Kidney tubule cell (primary cell): ENCODE measurements at regions not wholly inside any gene's neighbourhood (a gene's known extent, or its start where the extent isn't known, plus 50 kb on each side); places are given as distances from the start of the nearest gene placed in this dataset.
A peak's percentile ranks its signal among the peaks of the same experiment; 100 is the strongest.
"Not testable (repeated sequence)": the region's sequence is repeated elsewhere in the genome, so short reads cannot be mapped to it uniquely, and the experiment has no call there.

Source experiments
- DNase-seq: peaks from one replicate; pipeline ENCODE4 v3.0.0-alpha.2; 2018; ENCODE audit warnings: low spot score

- DNase-seq: peak; percentile 56
Observed at GRCh38 chr12:46087916-46088439, 97.6 kb upstream of the SCAF11 start.

DNA sequence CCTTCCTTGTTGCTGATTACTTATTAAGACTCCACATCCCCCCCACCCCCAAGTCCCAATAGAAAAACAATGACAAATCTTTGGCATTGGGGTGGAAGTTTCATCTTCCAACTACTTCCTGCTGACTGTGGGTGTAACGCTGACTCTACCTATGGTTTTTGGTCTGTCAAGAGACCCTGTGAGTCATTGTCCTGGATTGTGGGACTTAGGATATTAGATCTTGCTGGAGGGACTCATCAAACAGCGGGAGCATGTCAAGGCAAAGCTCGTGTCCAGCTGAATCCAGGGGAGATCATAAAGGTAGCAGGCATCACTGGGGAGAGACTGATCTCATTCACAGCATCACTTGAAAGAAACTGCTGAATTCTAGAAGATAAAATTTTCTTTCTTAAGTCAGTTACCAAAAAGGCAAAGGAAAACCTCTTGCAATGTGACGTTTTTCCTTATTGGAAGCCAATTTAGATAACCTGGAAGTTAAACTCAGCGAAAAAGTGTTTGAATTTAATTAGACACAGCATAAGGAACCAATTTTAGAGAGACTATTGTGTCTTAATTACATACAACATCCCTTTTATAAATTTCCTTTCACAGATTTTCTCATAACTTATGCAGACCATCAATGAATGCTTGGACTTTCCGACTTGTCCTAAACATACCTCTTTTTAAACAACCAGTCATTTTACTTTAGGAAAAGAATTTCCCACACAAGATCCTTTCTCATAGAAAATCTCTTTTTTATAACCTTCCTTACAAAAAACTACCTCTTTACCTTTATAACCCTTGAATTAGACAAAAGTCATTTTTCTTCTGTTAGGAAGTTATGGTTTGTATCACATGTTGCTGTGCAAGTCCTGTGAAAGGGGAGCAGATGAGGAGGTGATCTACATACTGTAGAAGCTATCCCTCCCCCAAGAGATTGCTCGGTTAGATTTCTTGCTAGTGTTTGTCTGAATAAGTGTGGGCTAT is 94.6 kb upstream of the SCAF11 start:
- peak; percentile 47 for DNase-seq

- peak; percentile 24 for DNase-seq
Observed at GRCh38 chr12:46082490-46083200, 92.3 kb upstream of the SCAF11 start.

DNA sequence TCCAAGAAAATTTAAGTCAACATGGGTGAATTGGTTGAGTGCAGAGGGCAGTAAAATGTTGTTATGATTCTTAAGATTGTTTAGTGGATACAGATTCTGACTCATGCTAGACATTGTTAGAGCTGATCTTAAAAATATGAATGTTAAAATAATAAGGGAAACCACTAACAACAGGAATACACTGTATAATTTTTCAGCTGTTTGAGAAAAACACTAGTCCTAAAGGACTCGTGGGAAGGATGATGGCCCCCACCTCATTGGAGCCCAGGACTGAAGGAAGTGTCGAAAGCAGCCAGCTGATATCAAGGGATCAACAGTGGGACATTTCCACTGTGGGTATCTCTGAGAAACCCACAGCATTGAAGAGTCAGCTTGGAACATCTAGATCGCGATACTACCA is 82.9 kb upstream of the SCAF11 start:
- no peak for DNase-seq

- DNase-seq: peak; percentile 87
Observed at GRCh38 chr12:46071769-46072624, 81.6 kb upstream of the SCAF11 start.

DNA sequence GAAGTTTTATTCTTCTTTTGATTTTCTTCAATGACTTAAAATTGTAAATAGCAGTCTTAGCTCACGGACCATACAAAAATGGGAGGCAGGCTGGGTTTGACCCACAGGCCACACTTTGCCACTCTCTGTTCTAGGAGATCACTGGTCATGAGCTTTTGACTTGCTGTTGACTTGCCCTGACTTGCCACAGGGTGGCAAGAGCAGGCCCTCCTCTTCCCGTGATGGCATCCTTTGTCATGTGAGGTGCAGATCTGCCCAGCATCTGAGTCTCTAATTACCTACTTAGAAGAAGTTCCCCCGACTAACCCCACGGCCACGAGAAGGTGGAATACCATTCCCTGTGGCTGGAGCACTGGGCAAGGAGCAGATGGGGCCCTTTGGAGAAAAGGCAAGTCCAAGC is 81.0 kb upstream of the SCAF11 start:
- peak; percentile 20 for DNase-seq

DNA sequence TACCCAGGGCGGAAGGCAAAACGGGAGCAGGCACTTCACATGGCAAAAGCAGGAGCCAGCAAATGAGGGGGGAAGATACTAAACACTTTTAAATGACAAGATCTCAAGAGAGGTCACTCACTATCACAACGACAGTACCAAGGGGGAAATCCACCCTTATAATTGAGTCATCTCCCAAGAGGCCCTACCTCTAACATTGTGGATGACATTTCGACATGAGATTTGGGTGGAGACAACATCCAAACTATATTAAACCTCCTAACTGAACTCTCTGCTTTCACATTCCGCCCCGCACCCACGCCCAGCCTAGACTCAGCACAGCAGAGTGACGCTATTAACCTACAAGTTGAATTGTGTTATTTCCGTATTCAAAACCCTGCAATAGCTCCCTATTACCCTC is 76.7 kb upstream of the SCAF11 start:
- DNase-seq: no peak

GRCh38 chr12:46065412-46066166 is 75.2 kb upstream of the SCAF11 start:
- no peak for DNase-seq

- no peak for DNase-seq
Observed at GRCh38 chr12:46064548-46064947, 74.2 kb upstream of the SCAF11 start.

- not testable (repeated sequence) for DNase-seq
Observed at GRCh38 chr12:46058697-46059096, 68.3 kb upstream of the SCAF11 start.

DNA sequence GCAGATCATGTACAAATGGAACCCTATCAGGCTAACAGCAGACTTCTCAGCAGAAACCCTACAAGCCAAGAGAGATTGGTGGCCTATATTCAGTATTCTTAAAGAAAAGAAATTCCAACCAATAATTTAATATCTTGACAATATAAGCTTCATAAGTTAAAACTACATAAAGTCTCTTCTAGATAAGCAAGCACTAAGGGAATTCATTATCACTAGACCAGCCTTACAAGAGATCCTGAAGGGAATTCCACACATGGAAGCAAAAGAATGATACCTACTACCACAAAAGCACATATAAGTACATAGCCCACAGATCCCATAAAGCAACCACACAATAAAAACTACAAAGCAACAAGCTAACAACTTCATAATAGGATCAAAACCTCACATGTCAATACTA is 60.4 kb upstream of the SCAF11 start:
- no peak for DNase-seq

DNA sequence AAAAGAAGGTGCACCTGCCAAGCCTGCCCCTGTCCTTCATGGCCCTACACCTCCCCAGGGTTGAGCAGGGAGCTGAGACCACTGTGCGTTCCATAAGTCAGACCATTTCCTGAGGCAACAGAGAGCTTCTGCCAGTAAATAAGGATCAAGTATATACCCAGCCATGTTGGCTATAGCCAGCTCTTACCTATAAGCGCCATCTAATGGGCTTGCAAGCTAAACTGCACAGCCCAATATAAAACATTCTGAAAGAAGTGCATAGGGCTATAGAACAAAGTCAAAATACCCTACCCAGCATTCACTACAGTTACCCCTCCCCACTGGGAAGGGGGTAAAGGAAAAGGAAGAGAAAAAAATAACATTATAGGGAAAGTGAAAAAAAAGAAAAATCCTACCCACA is 59.3 kb upstream of the SCAF11 start:
- DNase-seq: no peak

GRCh38 chr12:46046436-46046835 is 56.1 kb upstream of the SCAF11 start:
- DNase-seq: no peak

- DNase-seq: no peak
Observed at GRCh38 chr12:46043972-46044520, 53.7 kb upstream of the SCAF11 start.
